Prostate gland (tissue), 2 donors: ENCODE measurements at regions not wholly inside any gene's neighbourhood (a gene's known extent, or its start where the extent isn't known, plus 50 kb on each side); places are given as distances from the start of the nearest gene placed in this dataset.

ENCODE experiments used
- DNase-seq: peaks from one replicate; pipeline ENCODE4 v3.0.0-alpha.2; 2019; ENCODE audit warnings: low spot score
- H3K27ac ChIP-seq, 2 donors: fragments of 200-600 bp; sonication (generic); 2 replicates each; pipeline ENCODE4 v1.5.1; 2017 to 2019
- H3K27me3 ChIP-seq: fragments of 200-600 bp; sonication (generic); replicated peaks from 2 replicates; pipeline ENCODE4 v1.5.1; 2019; ENCODE audit not compliant: insufficient read depth
- H3K36me3 ChIP-seq, 2 donors: fragments of 200-600 bp; sonication (generic); 1 replicate in 1 of 2; 2 replicates in 1 of 2; pipeline versions ENCODE4 v1.5.1 to v1.8.1; 2017 to 2019
- H3K4me1 ChIP-seq: fragments of 200-600 bp; sonication (generic); replicated peaks from 2 replicates; pipeline ENCODE4 v1.5.1; 2019
- H3K4me3 ChIP-seq, 2 donors: fragments of 200-600 bp; sonication (generic); 2 replicates each; pipeline ENCODE4 v1.5.1; 2017 to 2019
- H3K9me3 ChIP-seq: fragments of 200-600 bp; sonication (generic); 2 replicates; pipeline ENCODE4 v1.5.1; 2017
- CTCF ChIP-seq, 4 experiments: fragments of 200-600 bp in 2 of 4; fragments of 450-650 bp in 2 of 4; sonication (generic) in 2 of 4; IDR thresholded peaks; 1 replicate in 3 of 4; 2 replicates in 1 of 4; pipeline ENCODE4 v1.5.1; 2016 to 2019; ENCODE audit warnings: antibody characterized with exemption in 4 of 4, mild to moderate bottlenecking in 2 of 4, moderate library complexity in 2 of 4
- POLR2A ChIP-seq: fragments of 450-650 bp; IDR thresholded peaks from one replicate; pipeline ENCODE4 v1.6.1; 2016; ENCODE audit warnings: antibody characterized with exemption, mild to moderate bottlenecking
- POLR2AphosphoS5 ChIP-seq: sonication (generic); formaldehyde crosslinking; IDR thresholded peaks from one replicate; pipeline ENCODE4 v1.6.1; 2017; ENCODE audit warnings: antibody characterized with exemption
- WGBS: methylation state at CpG from one replicate; pipeline ENCODE4 v1.1.5; 2018; 5-methylcytosine and 5-hydroxymethylcytosine counted together
- intact Hi-C: fragments of 100-400 bp; cut with DNase I; formaldehyde crosslinking; loops from one replicate; pipeline ENCODE4 v1.14.2; 2022

GRCh38 chr17:77645072-77646045, 313.1 kb upstream of the TNRC6C start:
- no peaks in the 10 kb centered on the region for H3K4me1 ChIP-seq
- no peak for DNase-seq
- H3K9me3 ChIP-seq = no peaks in the 10 kb centered on the region
- no peaks in the 10 kb centered on the region for H3K27me3 ChIP-seq
- H3K27ac ChIP-seq = no peak overlapping the region
- no peaks in the 10 kb centered on the region for H3K36me3 ChIP-seq
- TF ChIP-seq POLR2AphosphoS5 (no peak), CTCF (IDR thresholded peaks at IDR 0.05) (no peak)
- WGBS = 18% methylated on average over 28 of the region's 28 CpGs
- intact Hi-C loops = no loop called here
- no peak overlapping the region for H3K4me3 ChIP-seq

GRCh38 chr17:77646046-77646430, 312.5 kb upstream of the TNRC6C start:
- DNase-seq = no peak
- Histone ChIP-seq H3K4me3 (no peak overlapping the region), H3K36me3 (no peaks in the 10 kb centered on the region), H3K27me3 (no peaks in the 10 kb centered on the region), H3K4me1 (no peaks in the 10 kb centered on the region), H3K9me3 (no peaks in the 10 kb centered on the region), H3K27ac (no peak overlapping the region)
- TF ChIP-seq POLR2A (no peak), CTCF (IDR thresholded peaks at IDR 0.05) (no peak), POLR2AphosphoS5 (no peak)
- 90% methylated on average over 11 of the region's 11 CpGs for WGBS
- intact Hi-C loops = no loop called here

- no peak overlapping the region for H3K27ac ChIP-seq
These were observed 311.0 kb upstream of the TNRC6C start for GRCh38 chr17:77647531-77647930.

GRCh38 chr17:77649717-77650211, 308.7 kb upstream of the TNRC6C start:
- Histone ChIP-seq H3K9me3 (no peaks in the 10 kb centered on the region), H3K27me3 (no peaks in the 10 kb centered on the region), H3K4me1 (no peaks in the 10 kb centered on the region), H3K36me3 (no peaks in the 10 kb centered on the region), H3K4me3 (no peak overlapping the region), H3K27ac (no peak overlapping the region)
- WGBS = 73% methylated on average over 8 of the region's 8 CpGs
- intact Hi-C loops = no loop called here
- TF ChIP-seq CTCF (IDR thresholded peaks at IDR 0.05) = no peak
- no peak for DNase-seq

More at GRCh38 chr17:77647531-77647930, 311.0 kb upstream of the TNRC6C start:
- 89% methylated on average over 11 of the region's 11 CpGs for WGBS
- no peak for DNase-seq
- TF ChIP-seq POLR2A (no peak), POLR2AphosphoS5 (no peak), CTCF (IDR thresholded peaks at IDR 0.05) (no peak)
- Histone ChIP-seq H3K27me3 (no peaks in the 10 kb centered on the region), H3K36me3 (no peaks in the 10 kb centered on the region), H3K4me1 (no peaks in the 10 kb centered on the region), H3K4me3 (no peak overlapping the region), H3K9me3 (no peaks in the 10 kb centered on the region)
- intact Hi-C loops = no loop called here

- Histone ChIP-seq H3K36me3 (no peaks in the 10 kb centered on the region), H3K4me1 (no peaks in the 10 kb centered on the region), H3K27me3 (no peaks in the 10 kb centered on the region), H3K27ac (no peak overlapping the region), H3K9me3 (no peaks in the 10 kb centered on the region), H3K4me3 (no peak overlapping the region)
- DNase-seq = no peak
- WGBS = 90% methylated on average over 4 of the region's 4 CpGs
- TF ChIP-seq CTCF (IDR thresholded peaks at IDR 0.05) (no peak), POLR2AphosphoS5 (no peak), POLR2A (no peak)
- intact Hi-C loops = no loop called here
These were observed 306.5 kb upstream of the TNRC6C start for GRCh38 chr17:77651988-77652387.
